GM23338 (cell line): ENCODE measurements at regions not wholly inside any gene's neighbourhood (a gene's known extent, or its start where the extent isn't known, plus 50 kb on each side); places are given as distances from the start of the nearest gene placed in this dataset.

Experiments used
- ATAC-seq: fragments of 200-7000 bp; cut with Tn5 transposase; 3 replicates; pipeline ENCODE4 v1.9.1; 2020
- DNase-seq: peaks from one replicate; pipeline ENCODE4 v3.0.0-alpha.2; 2015; ENCODE audit warnings: low spot score
- H2AFZ ChIP-seq: fragments of 200-600 bp; sonication (generic); 2 replicates; pipeline ENCODE4 v1.8.0; 2016; ENCODE audit warnings: antibody characterized with exemption, mild to moderate bottlenecking, moderate library complexity
- H3F3A ChIP-seq: fragments of 200-600 bp; sonication (generic); replicated peaks from 2 replicates; pipeline ENCODE4 v1.8.0; 2017; ENCODE audit warnings: antibody characterized with exemption, mixed run types, low read depth
- H3K27ac ChIP-seq: fragments of 200-600 bp; sonication (generic); 2 replicates; pipeline ENCODE4 v1.6.1; 2016; ENCODE audit warnings: low read depth
- H3K27me3 ChIP-seq: fragments of 200-600 bp; sonication (generic); 2 replicates; pipeline ENCODE4 v1.8.0; 2016; ENCODE audit warnings: mild to moderate bottlenecking, mixed run types, moderate library complexity; ENCODE audit not compliant: insufficient read depth
- H3K36me3 ChIP-seq: fragments of 200-600 bp; sonication (generic); 2 replicates; pipeline ENCODE4 v1.8.0; 2016; ENCODE audit warnings: mild to moderate bottlenecking; ENCODE audit not compliant: insufficient read depth
- H3K4me1 ChIP-seq: fragments of 200-600 bp; sonication (generic); 2 replicates; pipeline ENCODE4 v1.8.0; 2016; ENCODE audit warnings: mild to moderate bottlenecking, moderate library complexity; ENCODE audit not compliant: insufficient read depth
- H3K4me2 ChIP-seq: fragments of 200-600 bp; sonication (generic); 2 replicates; pipeline ENCODE4 v1.7.1; 2017; ENCODE audit warnings: mixed run types
- H3K4me3 ChIP-seq: fragments of 200-600 bp; sonication (generic); 2 replicates; pipeline ENCODE4 v1.6.1; 2016; ENCODE audit warnings: mixed run types
- H3K79me2 ChIP-seq: fragments of 200-600 bp; sonication (generic); replicated peaks from 2 replicates; pipeline ENCODE4 v1.8.0; 2017; ENCODE audit warnings: mild to moderate bottlenecking; ENCODE audit not compliant: insufficient read depth
- H3K9me2 ChIP-seq: fragments of 200-600 bp; sonication (generic); 2 replicates; pipeline ENCODE4 v1.8.0; 2017; ENCODE audit not compliant: insufficient read depth
- H4K20me1 ChIP-seq: fragments of 200-600 bp; sonication (generic); replicated peaks from 2 replicates; pipeline ENCODE4 v1.8.0; 2017; ENCODE audit warnings: mild to moderate bottlenecking; ENCODE audit not compliant: insufficient read depth
- H3K27ac Mint-ChIP-seq: 2 replicates; pipeline ENCODE4 v1.8.0; 2020; ENCODE audit warnings: inconsistent platforms, mild to moderate bottlenecking, moderate library complexity, mixed read lengths
- H3K27me3 Mint-ChIP-seq: 3 replicates; pipeline ENCODE4 v1.8.0; 2022; ENCODE audit warnings: low read depth, mild to moderate bottlenecking, moderate library complexity, mixed read lengths, inconsistent platforms; ENCODE audit not compliant: insufficient read depth, poor library complexity
- H3K36me3 Mint-ChIP-seq: 3 replicates; pipeline ENCODE4 v1.8.0; 2021; ENCODE audit warnings: low read depth, mild to moderate bottlenecking, inconsistent platforms, moderate library complexity, mixed read lengths
- H3K4me1 Mint-ChIP-seq: 3 replicates; pipeline ENCODE4 v1.8.0; 2020; ENCODE audit warnings: mild to moderate bottlenecking, inconsistent platforms, mixed read lengths
- H3K4me3 Mint-ChIP-seq: 3 replicates; pipeline ENCODE4 v1.8.0; 2021; ENCODE audit warnings: moderate library complexity, mild to moderate bottlenecking, inconsistent platforms, mixed read lengths
- H3K9me3 Mint-ChIP-seq: 3 replicates; pipeline ENCODE4 v1.8.0; 2020; ENCODE audit warnings: moderate library complexity, mild to moderate bottlenecking, inconsistent platforms, mixed read lengths
- CREB1 ChIP-seq: fragments of 250-450 bp; sonication (Bioruptor Pico); IDR thresholded peaks from 2 replicates; pipeline ENCODE4 v1.5.0; 2020; ENCODE audit warnings: low read depth, mild to moderate bottlenecking, moderate library complexity
- ETS1 ChIP-seq: IDR thresholded peaks from 2 replicates; pipeline ENCODE4 v1.6.1; 2016; ENCODE audit warnings: antibody characterized with exemption
- EZH2 ChIP-seq: fragments of 200-600 bp; sonication (generic); IDR thresholded peaks from one replicate; pipeline ENCODE4 v1.8.0; 2017; ENCODE audit warnings: antibody characterized with exemption, mild to moderate bottlenecking, low read depth; ENCODE audit not compliant: unreplicated experiment
- EZH2phosphoT487 ChIP-seq: fragments of 200-600 bp; sonication (generic); IDR thresholded peaks from one replicate; pipeline ENCODE4 v1.8.1; 2018; ENCODE audit warnings: antibody characterized with exemption; ENCODE audit not compliant: unreplicated experiment
- NANOG ChIP-seq: IDR thresholded peaks from 2 replicates; pipeline ENCODE4 v1.6.1; 2016; ENCODE audit warnings: antibody characterized with exemption, borderline replicate concordance
- REST ChIP-seq: IDR thresholded peaks from one replicate; pipeline ENCODE4 v1.6.1; 2018; ENCODE audit warnings: antibody characterized with exemption; ENCODE audit not compliant: unreplicated experiment
- STAT1 ChIP-seq: IDR thresholded peaks from one replicate; pipeline ENCODE4 v1.6.1; 2016; ENCODE audit warnings: antibody characterized with exemption; ENCODE audit not compliant: unreplicated experiment
- ZNF331 ChIP-seq: fragments of 250-450 bp; sonication (Bioruptor Pico); IDR thresholded peaks from 2 replicates; pipeline ENCODE4 v1.5.0; 2020; ENCODE audit warnings: low read depth, mild to moderate bottlenecking, moderate library complexity

- ATAC-seq (no peak), DNase-seq (no peak)
- no peaks in the 10 kb centered on the region for H3K27me3 Mint-ChIP-seq
These were observed 1832.8 kb upstream of the PRR20A start for GRCh38 chr13:55307909-55308308.

GRCh38 chr13:55341891-55342290, 1798.8 kb upstream of the PRR20A start:
- Mint-ChIP-seq H3K4me1 (peaks cover 2% of the 10 kb centered on the region; the same call in 1 of the 3 replicates), H3K9me3 (no peaks in the 10 kb centered on the region), H3K27ac (no peak overlapping the region), H3K4me3 (no peak overlapping the region), H3K36me3 (no peaks in the 10 kb centered on the region), H3K27me3 (no peaks in the 10 kb centered on the region)
- H3K79me2 ChIP-seq: no peaks in the 10 kb centered on the region
- no peaks in the 10 kb centered on the region for H3K27me3 ChIP-seq
- no peaks in the 10 kb centered on the region for H3F3A ChIP-seq
- ATAC-seq (no peak), DNase-seq (no peak)
- no peak overlapping the region for H3K27ac ChIP-seq
- H3K36me3 ChIP-seq: no peaks in the 10 kb centered on the region
- no peak overlapping the region for H3K4me3 ChIP-seq
- no peaks in the 10 kb centered on the region for H3K4me1 ChIP-seq
- no peak overlapping the region for H2AFZ ChIP-seq
- H4K20me1 ChIP-seq: no peaks in the 10 kb centered on the region
- H3K4me2 ChIP-seq: no peak overlapping the region
- no peaks in the 10 kb centered on the region for H3K9me2 ChIP-seq
- TF ChIP-seq REST: no peak
- TF ChIP-seq CREB1 (CRISPR knock-in tag): no peak
- TF ChIP-seq STAT1: no peak

More at GRCh38 chr13:55307909-55308308, 1832.8 kb upstream of the PRR20A start:
- Mint-ChIP-seq H3K27ac (no peak overlapping the region), H3K4me1 (no peaks in the 10 kb centered on the region), H3K9me3 (no peaks in the 10 kb centered on the region), H3K36me3 (no peaks in the 10 kb centered on the region), H3K4me3 (no peak overlapping the region)
- TF ChIP-seq ZNF331 (no peak), REST (no peak), EZH2 (no peak), STAT1 (no peak), NANOG (no peak), ETS1 (no peak), EZH2phosphoT487 (no peak), CREB1 (CRISPR knock-in tag) (no peak)
- H3K36me3 ChIP-seq: no peaks in the 10 kb centered on the region
- no peak overlapping the region for H3K4me3 ChIP-seq
- no peak overlapping the region for H2AFZ ChIP-seq
- H3K4me2 ChIP-seq: no peak overlapping the region
- H3K4me1 ChIP-seq: no peaks in the 10 kb centered on the region
- no peaks in the 10 kb centered on the region for H3K27me3 ChIP-seq
- H4K20me1 ChIP-seq: no peaks in the 10 kb centered on the region
- no peaks in the 10 kb centered on the region for H3K79me2 ChIP-seq
- no peaks in the 10 kb centered on the region for H3K9me2 ChIP-seq
- H3K27ac ChIP-seq: no peak overlapping the region
- no peaks in the 10 kb centered on the region for H3F3A ChIP-seq
